ENCODE measurements at regions not wholly inside any gene's neighbourhood (a gene's known extent, or its start where the extent isn't known, plus 50 kb on each side); places are given as distances from the start of the nearest gene placed in this dataset.
A peak's percentile ranks its signal among the peaks of the same experiment; 100 is the strongest.

DNA sequence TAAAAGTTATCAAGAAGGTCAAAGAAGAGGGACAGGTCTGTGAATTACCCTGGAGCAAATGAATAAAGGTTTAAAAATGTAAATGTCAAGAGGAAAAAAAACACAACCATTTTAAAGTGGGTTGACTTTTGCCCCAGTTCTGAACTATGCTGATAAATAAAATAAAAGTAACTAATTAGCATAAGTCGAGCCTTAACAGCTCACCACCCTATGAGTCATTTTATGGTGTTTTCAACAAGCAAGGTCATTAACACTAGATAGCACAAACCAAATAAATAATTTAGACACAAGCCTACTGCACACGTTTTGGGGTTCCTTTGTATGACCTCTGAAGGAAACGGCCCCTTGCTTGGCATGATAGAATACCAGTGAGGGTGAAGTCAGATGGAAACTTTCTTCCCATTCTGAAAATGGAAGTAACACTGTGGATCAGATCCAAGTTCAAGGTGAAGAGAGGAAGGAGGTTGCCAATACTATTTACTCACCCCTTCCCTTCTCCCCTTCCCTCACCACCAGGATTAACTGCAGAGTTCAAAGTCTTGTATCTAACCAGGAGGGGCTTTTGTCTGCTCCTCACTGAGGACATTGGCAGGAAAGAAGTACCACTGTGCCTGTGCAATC is 380.0 kb upstream of the ACVR2A start:
- Mint-ChIP-seq H3K4me3 (ENCODE audit: unreplicated experiment) (no peak overlapping the region), H3K36me3 (ENCODE audit: low read depth, unreplicated experiment) (no peaks in the 10 kb centered on the region), H3K9me3 (ENCODE audit: unreplicated experiment) (no peaks in the 10 kb centered on the region), H3K27ac (ENCODE audit: unreplicated experiment) (no peak overlapping the region), H3K27me3 (ENCODE audit: low read depth, unreplicated experiment) (no peaks in the 10 kb centered on the region), H3K4me1 (ENCODE audit: low read depth, unreplicated experiment) (no peaks in the 10 kb centered on the region)
- DNase-seq (ENCODE audit: low read depth) (peak; percentile 16), FAIRE-seq (no peak)
- H3K27me3 ChIP-seq (ENCODE audit: insufficient read depth, low read length) = no peaks in the 10 kb centered on the region
- H3K4me2 ChIP-seq (ENCODE audit: low read length) = no peak overlapping the region
- H3K9me3 ChIP-seq (ENCODE audit: insufficient read depth, low read depth, low read length) = no peaks in the 10 kb centered on the region
- H3K36me3 ChIP-seq (ENCODE audit: insufficient read depth, low read length) = no peaks in the 10 kb centered on the region
- H2AFZ ChIP-seq (ENCODE audit: low read depth, low read length) = no peak overlapping the region
- H3K4me1 ChIP-seq (ENCODE audit: insufficient read depth, low read length) = no peaks in the 10 kb centered on the region
- no peak for TF ChIP-seq EZH2 (IDR thresholded peaks at IDR 0.05; ENCODE audit: insufficient read depth, low read length)
- TF ChIP-seq, protein P1, sequence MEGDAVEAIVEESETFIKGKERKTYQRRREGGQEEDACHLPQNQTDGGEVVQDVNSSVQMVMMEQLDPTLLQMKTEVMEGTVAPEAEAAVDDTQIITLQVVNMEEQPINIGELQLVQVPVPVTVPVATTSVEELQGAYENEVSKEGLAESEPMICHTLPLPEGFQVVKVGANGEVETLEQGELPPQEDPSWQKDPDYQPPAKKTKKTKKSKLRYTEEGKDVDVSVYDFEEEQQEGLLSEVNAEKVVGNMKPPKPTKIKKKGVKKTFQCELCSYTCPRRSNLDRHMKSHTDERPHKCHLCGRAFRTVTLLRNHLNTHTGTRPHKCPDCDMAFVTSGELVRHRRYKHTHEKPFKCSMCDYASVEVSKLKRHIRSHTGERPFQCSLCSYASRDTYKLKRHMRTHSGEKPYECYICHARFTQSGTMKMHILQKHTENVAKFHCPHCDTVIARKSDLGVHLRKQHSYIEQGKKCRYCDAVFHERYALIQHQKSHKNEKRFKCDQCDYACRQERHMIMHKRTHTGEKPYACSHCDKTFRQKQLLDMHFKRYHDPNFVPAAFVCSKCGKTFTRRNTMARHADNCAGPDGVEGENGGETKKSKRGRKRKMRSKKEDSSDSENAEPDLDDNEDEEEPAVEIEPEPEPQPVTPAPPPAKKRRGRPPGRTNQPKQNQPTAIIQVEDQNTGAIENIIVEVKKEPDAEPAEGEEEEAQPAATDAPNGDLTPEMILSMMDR (IDR thresholded peaks at IDR 0.05; ENCODE audit: insufficient read depth, low read depth, low read length) = no peak
- H4K20me1 ChIP-seq (ENCODE audit: insufficient read depth, low read length) = no peaks in the 10 kb centered on the region
- no peak overlapping the region for H3K4me3 ChIP-seq (ENCODE audit: insufficient read depth, low read depth, low read length)
- H3K79me2 ChIP-seq (ENCODE audit: insufficient read depth, low read length) = no peaks in the 10 kb centered on the region
- no peak overlapping the region for H3K9ac ChIP-seq (ENCODE audit: low read length)
- no peak overlapping the region for H3K27ac ChIP-seq (ENCODE audit: low read depth, low read length)

DNA sequence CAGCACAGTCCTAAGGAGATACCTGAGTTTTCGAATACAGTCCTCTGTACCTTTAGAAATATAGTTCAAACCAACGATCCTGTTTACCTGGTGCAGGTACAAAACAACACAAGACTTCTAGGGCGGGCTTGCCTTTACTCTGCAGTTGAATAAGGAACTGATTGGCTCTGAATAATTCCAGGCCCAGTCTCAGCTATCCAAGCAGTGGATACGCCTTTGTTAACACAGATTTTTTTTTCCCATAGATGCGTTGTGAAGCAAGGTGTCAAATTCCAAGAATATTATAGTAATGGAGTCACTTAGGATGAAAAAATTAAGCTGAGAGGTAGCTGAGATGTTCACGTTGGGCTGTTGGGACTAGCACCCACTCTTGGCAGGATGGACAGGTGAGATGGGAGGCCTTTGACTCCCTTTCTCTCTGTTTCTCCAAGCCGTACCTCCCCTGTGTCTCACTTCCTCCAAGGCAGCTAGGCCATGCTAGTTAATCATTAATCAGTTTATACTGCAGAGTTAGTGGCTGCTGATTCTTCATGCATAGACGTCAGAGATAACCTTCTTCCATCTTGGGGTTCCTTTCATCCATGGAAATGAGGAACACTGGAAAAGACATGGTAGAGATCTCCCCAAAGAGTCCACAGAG is 380.8 kb upstream of the ACVR2A start:
- no peaks in the 10 kb centered on the region for H3K4me1 Mint-ChIP-seq (ENCODE audit: low read depth, unreplicated experiment)

More for the DNA sequence above, 380.8 kb upstream of the ACVR2A start:
- DNase-seq (ENCODE audit: low read depth) (no peak), FAIRE-seq (no peak)
- Histone ChIP-seq H3K9ac (ENCODE audit: low read length) (no peak overlapping the region), H3K27ac (ENCODE audit: low read depth, low read length) (no peak overlapping the region), H3K27me3 (ENCODE audit: insufficient read depth, low read length) (no peaks in the 10 kb centered on the region), H3K4me3 (ENCODE audit: insufficient read depth, low read depth, low read length) (no peak overlapping the region), H3K36me3 (ENCODE audit: insufficient read depth, low read length) (no peaks in the 10 kb centered on the region), H4K20me1 (ENCODE audit: insufficient read depth, low read length) (no peaks in the 10 kb centered on the region), H3K79me2 (ENCODE audit: insufficient read depth, low read length) (no peaks in the 10 kb centered on the region), H3K4me2 (ENCODE audit: low read length) (no peak overlapping the region), H3K4me1 (ENCODE audit: insufficient read depth, low read length) (no peaks in the 10 kb centered on the region), H3K9me3 (ENCODE audit: insufficient read depth, low read depth, low read length) (no peaks in the 10 kb centered on the region), H2AFZ (ENCODE audit: low read depth, low read length) (no peak overlapping the region)
- H3K36me3 Mint-ChIP-seq (ENCODE audit: low read depth, unreplicated experiment) = no peaks in the 10 kb centered on the region
- no peak overlapping the region for H3K4me3 Mint-ChIP-seq (ENCODE audit: unreplicated experiment)
- TF ChIP-seq, protein P1 (IDR thresholded peaks at IDR 0.05; ENCODE audit: insufficient read depth, low read depth, low read length) = no peak
- no peak for TF ChIP-seq EZH2 (IDR thresholded peaks at IDR 0.05; ENCODE audit: insufficient read depth, low read length)
- H3K9me3 Mint-ChIP-seq (ENCODE audit: unreplicated experiment) = no peaks in the 10 kb centered on the region
- no peaks in the 10 kb centered on the region for H3K27me3 Mint-ChIP-seq (ENCODE audit: low read depth, unreplicated experiment)
- no peak overlapping the region for H3K27ac Mint-ChIP-seq (ENCODE audit: unreplicated experiment)

Data from astrocyte (in vitro differentiated cells and primary cell).